ENCODE measurements at regions not wholly inside any gene's neighbourhood (a gene's known extent, or its start where the extent isn't known, plus 50 kb on each side); places are given as distances from the start of the nearest gene placed in this dataset.

DNA sequence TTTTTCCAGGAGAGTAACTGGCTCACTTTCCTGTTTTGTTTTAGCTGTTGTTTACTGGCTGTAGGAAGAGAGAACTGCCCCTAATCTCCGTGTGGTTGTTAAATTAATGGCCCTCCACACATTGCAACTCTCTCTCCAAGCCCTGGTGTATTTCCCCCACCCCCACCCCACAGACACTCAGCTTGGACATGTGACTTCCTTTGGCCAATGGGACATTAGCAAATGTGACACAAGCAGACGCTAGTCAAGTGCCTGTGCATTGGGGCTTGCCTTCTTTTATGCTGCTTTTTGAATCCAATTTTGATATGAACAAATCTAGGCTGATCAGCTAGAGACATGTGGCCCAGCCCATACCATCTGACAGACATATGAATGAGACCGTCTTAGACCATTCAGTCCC, 59.6 kb upstream of the TAB3 start:
- H3K27me3 ChIP-seq (ENCODE audit: control insufficient read depth, insufficient read depth, low read length), result no peaks in the 10 kb centered on the region
- H3K36me3 ChIP-seq (ENCODE audit: control insufficient read depth, insufficient read depth, low read length), result no peaks in the 10 kb centered on the region
- no peaks in the 10 kb centered on the region for H3K9me3 ChIP-seq (ENCODE audit: control insufficient read depth, insufficient read depth, low read length)
- H3K9ac ChIP-seq (ENCODE audit: low read depth, low read length), result no peak overlapping the region
- no peak overlapping the region for H3K4me3 ChIP-seq (ENCODE audit: low read depth, low read length)
- H3K4me1 ChIP-seq (ENCODE audit: control insufficient read depth, insufficient read depth, low read length), result no peaks in the 10 kb centered on the region

DNA sequence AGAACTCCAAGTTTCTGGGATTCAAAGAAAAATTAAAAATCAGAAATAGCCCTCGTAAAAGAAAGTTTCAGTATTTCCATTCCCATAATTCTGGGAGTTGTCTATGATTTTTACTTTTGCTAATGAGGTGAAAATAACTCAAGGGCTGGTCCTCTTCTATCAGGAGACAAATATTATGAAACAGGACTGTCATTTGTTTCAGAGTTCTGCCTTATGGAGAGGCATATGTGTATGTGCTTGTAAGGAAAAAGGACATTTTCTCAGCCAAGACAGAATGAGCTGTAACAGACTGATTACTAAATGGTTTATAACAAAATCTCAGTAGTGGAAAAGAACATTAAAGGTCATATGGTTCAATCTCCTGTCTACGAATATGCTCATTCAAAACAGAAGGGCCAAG, 59.0 kb upstream of the TAB3 start:
- Histone ChIP-seq H3K9ac (ENCODE audit: low read depth, low read length) (no peak overlapping the region), H3K4me3 (ENCODE audit: low read depth, low read length) (no peak overlapping the region), H3K27me3 (ENCODE audit: control insufficient read depth, insufficient read depth, low read length) (no peaks in the 10 kb centered on the region), H3K4me1 (ENCODE audit: control insufficient read depth, insufficient read depth, low read length) (no peaks in the 10 kb centered on the region), H3K36me3 (ENCODE audit: control insufficient read depth, insufficient read depth, low read length) (no peaks in the 10 kb centered on the region), H3K9me3 (ENCODE audit: control insufficient read depth, insufficient read depth, low read length) (no peaks in the 10 kb centered on the region)

DNA sequence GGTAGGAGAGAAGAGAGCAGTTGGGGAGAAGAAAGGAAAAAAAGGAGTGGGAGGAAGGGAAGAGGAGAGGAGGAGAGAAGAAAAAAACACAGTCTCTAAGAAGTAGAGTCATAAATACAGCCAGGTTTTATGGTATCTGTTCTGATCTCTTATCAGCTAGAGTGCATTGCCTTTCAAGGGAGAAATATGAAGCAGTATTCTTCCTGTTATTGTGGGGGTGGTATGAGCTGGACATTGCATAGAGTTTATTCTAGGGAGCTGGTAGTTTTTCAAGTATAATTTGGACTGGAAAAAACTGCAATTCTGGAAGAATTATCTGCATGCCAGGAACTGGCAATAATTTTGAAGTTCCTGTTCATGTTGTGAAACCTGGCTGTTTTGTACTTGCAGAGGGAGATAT, 54.9 kb upstream of the TAB3 start:
- Histone ChIP-seq H3K4me1 (ENCODE audit: control insufficient read depth, insufficient read depth, low read length) (no peaks in the 10 kb centered on the region), H3K36me3 (ENCODE audit: control insufficient read depth, insufficient read depth, low read length) (no peaks in the 10 kb centered on the region), H3K9me3 (ENCODE audit: control insufficient read depth, insufficient read depth, low read length) (no peaks in the 10 kb centered on the region), H3K27me3 (ENCODE audit: control insufficient read depth, insufficient read depth, low read length) (no peaks in the 10 kb centered on the region), H3K4me3 (ENCODE audit: low read depth, low read length) (no peak overlapping the region), H3K9ac (ENCODE audit: low read depth, low read length) (no peak overlapping the region)

DNA sequence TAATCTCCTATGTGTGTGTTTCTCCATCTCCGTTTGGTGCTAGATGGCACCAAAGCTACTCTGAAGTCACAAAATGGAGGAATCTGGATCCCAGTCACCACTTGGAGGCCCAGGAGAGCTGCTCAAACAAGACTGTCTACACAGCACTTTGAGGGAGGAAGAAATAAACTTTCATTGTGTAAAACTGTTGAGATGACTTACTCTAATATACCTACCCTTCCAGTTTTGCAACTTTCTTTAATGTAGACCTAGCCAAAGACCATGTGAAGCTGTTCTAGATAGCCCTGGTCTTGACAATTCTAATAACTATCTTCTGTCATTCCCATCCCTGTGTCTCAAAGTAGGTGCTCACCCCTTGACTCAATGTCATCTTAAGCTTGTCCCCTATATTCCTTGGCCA, 52.8 kb upstream of the TAB3 start:
- Histone ChIP-seq H3K4me3 (ENCODE audit: low read depth, low read length) (no peak overlapping the region), H3K36me3 (ENCODE audit: control insufficient read depth, insufficient read depth, low read length) (no peaks in the 10 kb centered on the region), H3K9ac (ENCODE audit: low read depth, low read length) (no peak overlapping the region), H3K9me3 (ENCODE audit: control insufficient read depth, insufficient read depth, low read length) (no peaks in the 10 kb centered on the region), H3K4me1 (ENCODE audit: control insufficient read depth, insufficient read depth, low read length) (no peaks in the 10 kb centered on the region), H3K27me3 (ENCODE audit: control insufficient read depth, insufficient read depth, low read length) (no peaks in the 10 kb centered on the region)

- no peak overlapping the region for H3K4me3 ChIP-seq (ENCODE audit: low read depth, low read length)
- no peaks in the 10 kb centered on the region for H3K36me3 ChIP-seq (ENCODE audit: control insufficient read depth, insufficient read depth, low read length)
- no peaks in the 10 kb centered on the region for H3K4me1 ChIP-seq (ENCODE audit: control insufficient read depth, insufficient read depth, low read length)
- no peaks in the 10 kb centered on the region for H3K9me3 ChIP-seq (ENCODE audit: control insufficient read depth, insufficient read depth, low read length)
- no peaks in the 10 kb centered on the region for H3K27me3 ChIP-seq (ENCODE audit: control insufficient read depth, insufficient read depth, low read length)
- no peak overlapping the region for H3K9ac ChIP-seq (ENCODE audit: low read depth, low read length)
Measured at GRCh38 chrX:30939928-30940327, 50.9 kb upstream of the TAB3 start.

Data from iPS-15b (cell line).